ENCODE measurements at regions not wholly inside any gene's neighbourhood (a gene's known extent, or its start where the extent isn't known, plus 50 kb on each side); places are given as distances from the start of the nearest gene placed in this dataset.
"Not testable (repeated sequence)": the region's sequence is repeated elsewhere in the genome, so short reads cannot be mapped to it uniquely, and the experiment has no call there.

DNA sequence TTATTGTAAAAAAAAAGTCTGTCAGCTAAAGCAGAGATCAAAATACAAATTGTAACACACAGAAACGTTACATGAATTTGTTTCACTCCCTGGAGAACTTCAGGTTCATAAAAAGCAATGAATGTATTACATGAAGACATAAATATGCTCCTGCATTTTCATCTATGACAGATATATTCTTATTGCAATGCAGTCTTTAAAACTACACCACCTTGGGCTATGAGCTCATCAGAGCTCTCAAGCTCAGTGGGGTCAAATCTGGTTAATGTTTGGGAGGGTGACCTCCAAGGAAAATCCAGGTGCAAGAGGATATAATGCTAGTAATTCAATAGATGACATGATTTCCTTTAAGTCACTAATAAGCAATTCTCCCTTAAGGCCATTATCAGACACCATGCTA, 606.8 kb downstream of the EPHA3 start:
- no peaks in the 10 kb centered on the region for H3K27me3 ChIP-seq (ENCODE audit: control insufficient read depth in 5 of 5, insufficient read depth in 4 of 5, low read length in 5 of 5)
- no peaks in the 10 kb centered on the region for H3K4me1 ChIP-seq (ENCODE audit: control insufficient read depth in 5 of 5, insufficient read depth in 5 of 5, low read length in 5 of 5)
- H3K9ac ChIP-seq (ENCODE audit: low read length in 5 of 5), result no peak overlapping the region
- peaks cover 0 to 4% (median 0%) of the 10 kb centered on the region in 5 donors for H3K9me3 ChIP-seq (ENCODE audit: control insufficient read depth in 5 of 5, low read length in 5 of 5)
- H3K36me3 ChIP-seq (ENCODE audit: control insufficient read depth in 5 of 5, insufficient read depth in 5 of 5, low read length in 5 of 5), result no peaks in the 10 kb centered on the region
- H3K27ac ChIP-seq (ENCODE audit: low read depth, low read length), result no peak overlapping the region
- H3K4me3 ChIP-seq (ENCODE audit: low read depth in 1 of 5, low read length in 5 of 5), result no peak overlapping the region

DNA sequence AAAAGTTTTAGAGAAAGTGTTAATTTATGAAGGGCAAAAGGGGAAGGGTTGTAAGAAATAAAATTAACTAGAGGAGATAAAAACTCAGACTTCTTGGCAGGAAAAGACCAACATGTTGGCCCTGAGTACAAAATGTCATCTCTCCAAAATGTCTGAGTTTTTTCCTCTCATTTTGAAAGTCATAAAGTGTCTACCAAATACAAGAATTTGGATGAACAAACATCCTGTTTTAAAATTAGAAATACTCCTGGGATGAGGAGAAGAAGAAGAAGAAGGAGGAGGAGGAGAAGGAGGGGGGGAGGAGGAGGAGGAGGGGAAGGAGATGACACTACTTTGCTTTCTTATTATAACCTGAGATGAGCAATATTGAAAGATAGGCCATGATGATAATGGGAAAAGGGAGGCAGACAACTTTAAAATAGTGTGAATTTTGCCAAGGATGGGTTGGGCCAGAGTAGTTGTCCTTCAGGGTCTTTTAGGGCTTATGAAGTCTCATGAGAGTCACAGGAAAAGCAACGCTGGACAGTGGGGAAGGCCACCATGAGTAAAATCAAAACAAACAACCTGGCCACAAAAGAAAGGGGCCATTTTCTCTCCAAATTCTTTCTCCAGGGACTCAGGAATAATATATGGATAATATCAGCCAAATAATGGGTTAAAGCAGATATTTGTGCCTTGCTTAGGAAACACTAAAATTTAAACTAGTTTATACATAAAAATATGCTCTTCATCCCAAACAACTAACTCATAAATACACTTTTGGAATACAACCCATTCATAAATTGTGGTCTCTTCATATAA, 632.9 kb downstream of the EPHA3 start:
- Histone ChIP-seq H3K9ac (ENCODE audit: low read length in 5 of 5) (no peak overlapping the region), H3K4me3 (ENCODE audit: low read depth in 1 of 5, low read length in 5 of 5) (no peak overlapping the region), H3K4me1 (ENCODE audit: control insufficient read depth in 5 of 5, insufficient read depth in 5 of 5, low read length in 5 of 5) (no peaks in the 10 kb centered on the region), H3K27me3 (ENCODE audit: control insufficient read depth in 5 of 5, insufficient read depth in 4 of 5, low read length in 5 of 5) (no peaks in the 10 kb centered on the region), H3K9me3 (ENCODE audit: control insufficient read depth in 5 of 5, low read length in 5 of 5) (no peaks in the 10 kb centered on the region), H3K27ac (ENCODE audit: low read depth, low read length) (no peak overlapping the region), H3K36me3 (ENCODE audit: control insufficient read depth in 5 of 5, insufficient read depth in 5 of 5, low read length in 5 of 5) (no peaks in the 10 kb centered on the region)

DNA sequence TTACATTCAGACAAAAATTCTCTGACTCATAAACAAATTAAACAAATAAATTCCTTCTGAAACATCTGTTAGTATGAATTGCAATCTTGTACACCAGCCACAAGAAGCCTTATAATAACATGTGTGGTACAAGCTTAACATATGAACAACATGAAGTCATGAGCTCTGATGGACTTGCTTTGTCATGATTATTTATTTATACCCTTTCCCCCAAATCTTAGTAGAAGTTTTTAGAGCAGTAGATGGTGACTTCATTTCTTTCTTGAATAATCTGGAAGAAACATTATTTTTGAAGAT, 633.4 kb downstream of the EPHA3 start:
- Histone ChIP-seq H3K36me3 (ENCODE audit: control insufficient read depth in 5 of 5, insufficient read depth in 5 of 5, low read length in 5 of 5) (no peaks in the 10 kb centered on the region), H3K4me1 (ENCODE audit: control insufficient read depth in 5 of 5, insufficient read depth in 5 of 5, low read length in 5 of 5) (no peaks in the 10 kb centered on the region), H3K27ac (ENCODE audit: low read depth, low read length) (no peak overlapping the region), H3K27me3 (ENCODE audit: control insufficient read depth in 5 of 5, insufficient read depth in 4 of 5, low read length in 5 of 5) (no peaks in the 10 kb centered on the region), H3K4me3 (ENCODE audit: low read depth in 1 of 5, low read length in 5 of 5) (no peak overlapping the region), H3K9me3 (ENCODE audit: control insufficient read depth in 5 of 5, low read length in 5 of 5) (no peaks in the 10 kb centered on the region), H3K9ac (ENCODE audit: low read length in 5 of 5) (no peak overlapping the region)

DNA sequence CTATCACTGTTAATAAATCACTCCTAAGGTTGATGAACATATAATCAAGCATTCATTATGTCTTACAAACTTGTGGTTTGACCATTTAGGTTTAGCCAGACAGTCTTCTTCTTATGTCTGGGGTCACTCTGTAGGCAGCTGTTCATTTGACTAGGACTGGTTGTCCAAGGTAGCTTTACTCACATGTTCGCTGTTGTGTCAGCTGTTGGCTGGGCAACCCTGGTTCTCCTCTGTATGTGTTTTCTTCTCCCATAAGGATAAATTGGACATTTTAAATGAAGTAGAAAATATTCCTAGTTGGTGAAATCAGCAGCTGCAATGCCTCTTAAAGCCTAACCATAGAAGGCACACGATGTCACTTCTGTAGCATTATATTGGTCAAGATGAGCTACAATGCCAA, 635.1 kb downstream of the EPHA3 start:
- H3K27me3 ChIP-seq (ENCODE audit: control insufficient read depth in 5 of 5, insufficient read depth in 4 of 5, low read length in 5 of 5), result no peaks in the 10 kb centered on the region
- H3K9me3 ChIP-seq (ENCODE audit: control insufficient read depth in 5 of 5, low read length in 5 of 5), result no peaks in the 10 kb centered on the region
- H3K9ac ChIP-seq (ENCODE audit: low read length in 5 of 5), result no peak overlapping the region
- H3K4me1 ChIP-seq (ENCODE audit: control insufficient read depth in 5 of 5, insufficient read depth in 5 of 5, low read length in 5 of 5), result no peaks in the 10 kb centered on the region
- H3K36me3 ChIP-seq (ENCODE audit: control insufficient read depth in 5 of 5, insufficient read depth in 5 of 5, low read length in 5 of 5), result no peaks in the 10 kb centered on the region
- no peak overlapping the region for H3K27ac ChIP-seq (ENCODE audit: low read depth, low read length)
- H3K4me3 ChIP-seq (ENCODE audit: low read depth in 1 of 5, low read length in 5 of 5), result no peak overlapping the region

DNA sequence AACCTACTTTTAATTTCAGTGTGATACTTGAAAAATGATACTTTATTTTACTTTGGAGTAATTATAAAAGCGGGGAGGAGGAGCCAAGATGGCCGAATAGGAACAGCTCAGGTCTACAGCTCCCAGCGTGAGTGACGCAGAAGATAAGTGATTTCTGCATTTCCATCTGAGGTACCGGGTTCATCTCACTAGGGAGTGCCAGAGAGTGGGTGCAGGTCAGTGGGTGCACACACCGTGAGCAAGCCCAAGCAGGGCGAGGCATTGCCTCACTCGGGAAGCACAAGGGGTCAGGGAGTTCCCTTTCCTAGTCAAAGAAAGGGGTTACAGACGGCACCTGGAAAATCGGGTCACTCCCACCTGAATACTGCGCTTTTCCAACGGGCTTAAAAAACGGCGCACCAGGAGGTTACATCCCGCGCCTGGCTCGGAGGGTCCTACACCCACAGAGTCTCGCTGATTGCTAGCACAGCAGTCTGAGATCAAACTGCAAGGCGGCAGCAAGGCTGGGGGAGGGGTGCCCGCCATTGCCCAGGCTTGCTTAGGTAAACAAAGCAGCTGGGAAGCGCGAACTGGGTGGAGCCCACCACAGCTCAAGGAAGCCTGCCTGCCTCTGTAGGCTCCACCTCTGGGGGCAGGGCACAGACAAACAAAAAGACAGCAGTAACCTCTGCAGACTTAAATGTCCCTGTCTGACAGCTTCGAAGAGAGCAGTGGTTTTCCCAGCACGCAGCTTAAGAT, 640.3 kb downstream of the EPHA3 start:
- H3K9me3 ChIP-seq (ENCODE audit: control insufficient read depth in 5 of 5, low read length in 5 of 5); H3K27me3 ChIP-seq (ENCODE audit: control insufficient read depth in 5 of 5, insufficient read depth in 4 of 5, low read length in 5 of 5); H3K4me1 ChIP-seq (ENCODE audit: control insufficient read depth in 5 of 5, insufficient read depth in 5 of 5, low read length in 5 of 5); H3K36me3 ChIP-seq (ENCODE audit: control insufficient read depth in 5 of 5, insufficient read depth in 5 of 5, low read length in 5 of 5); H3K27ac ChIP-seq (ENCODE audit: low read depth, low read length); H3K9ac ChIP-seq (ENCODE audit: low read length in 5 of 5); H3K4me3 ChIP-seq (ENCODE audit: low read depth in 1 of 5, low read length in 5 of 5): not testable (repeated sequence)

DNA sequence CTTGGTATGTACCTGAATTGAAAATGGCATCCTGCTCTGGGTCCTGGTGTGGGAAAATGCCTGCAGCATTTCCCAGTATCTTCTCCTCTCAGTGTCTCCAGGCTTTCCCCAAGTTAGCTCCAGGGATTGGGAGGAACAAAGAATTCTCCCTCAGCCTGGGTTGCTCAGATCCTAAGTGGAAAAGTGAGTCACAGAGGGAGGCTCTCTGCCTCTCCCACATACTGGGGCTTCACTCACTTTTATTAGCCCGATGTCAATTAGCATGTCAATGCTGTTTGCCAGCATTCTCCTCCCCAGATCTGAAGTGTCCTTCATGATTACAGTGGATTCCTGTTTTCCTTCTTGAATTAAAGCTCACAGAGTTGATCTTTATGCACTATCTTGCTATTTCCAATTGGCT, 655.0 kb downstream of the EPHA3 start:
- H3K27ac ChIP-seq (ENCODE audit: low read depth, low read length), result no peak overlapping the region
- no peak overlapping the region for H3K4me3 ChIP-seq (ENCODE audit: low read depth in 1 of 5, low read length in 5 of 5)
- no peak overlapping the region for H3K9ac ChIP-seq (ENCODE audit: low read length in 5 of 5)
- H3K9me3 ChIP-seq (ENCODE audit: control insufficient read depth in 5 of 5, low read length in 5 of 5), result peaks cover 0 to 12% (median 2%) of the 10 kb centered on the region in 5 donors
- H3K36me3 ChIP-seq (ENCODE audit: control insufficient read depth in 5 of 5, insufficient read depth in 5 of 5, low read length in 5 of 5), result no peaks in the 10 kb centered on the region
- no peaks in the 10 kb centered on the region for H3K4me1 ChIP-seq (ENCODE audit: control insufficient read depth in 5 of 5, insufficient read depth in 5 of 5, low read length in 5 of 5)
- H3K27me3 ChIP-seq (ENCODE audit: control insufficient read depth in 5 of 5, insufficient read depth in 4 of 5, low read length in 5 of 5), result no peaks in the 10 kb centered on the region

DNA sequence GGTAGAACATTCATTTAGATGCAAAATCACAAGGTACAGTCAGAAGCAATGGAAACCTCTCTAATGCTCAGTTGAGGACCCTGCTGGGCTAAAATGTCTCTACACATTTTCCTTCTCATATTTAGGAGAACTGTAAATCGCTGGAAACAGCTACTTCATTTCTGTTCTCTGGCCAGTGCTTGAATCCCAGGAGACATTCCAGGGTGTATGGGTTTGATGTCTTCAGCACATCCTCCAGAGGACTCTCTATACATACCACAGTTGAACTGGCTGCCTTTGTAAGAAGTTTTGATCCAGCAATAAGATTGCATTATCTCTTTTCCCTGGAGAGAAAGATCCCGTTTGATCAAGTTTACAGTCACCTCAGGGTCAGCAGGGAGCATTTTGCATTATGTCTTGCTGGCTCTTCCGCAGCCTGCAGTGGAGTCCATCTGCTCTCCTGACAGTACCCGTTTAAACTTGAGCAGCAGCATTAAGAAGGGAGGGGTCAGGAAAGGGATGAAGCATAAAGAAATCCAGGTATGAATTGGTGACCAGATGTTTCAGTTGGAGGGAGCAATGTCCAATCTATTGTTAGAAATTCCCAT, 676.0 kb downstream of the EPHA3 start:
- H3K4me1 ChIP-seq (ENCODE audit: control insufficient read depth in 5 of 5, insufficient read depth in 5 of 5, low read length in 5 of 5), result no peaks in the 10 kb centered on the region
- H3K27me3 ChIP-seq (ENCODE audit: control insufficient read depth in 5 of 5, insufficient read depth in 4 of 5, low read length in 5 of 5), result no peaks in the 10 kb centered on the region
- H3K27ac ChIP-seq (ENCODE audit: low read depth, low read length), result no peak overlapping the region
- no peak overlapping the region for H3K9ac ChIP-seq (ENCODE audit: low read length in 5 of 5)
- no peaks in the 10 kb centered on the region for H3K36me3 ChIP-seq (ENCODE audit: control insufficient read depth in 5 of 5, insufficient read depth in 5 of 5, low read length in 5 of 5)
- no peaks in the 10 kb centered on the region for H3K9me3 ChIP-seq (ENCODE audit: control insufficient read depth in 5 of 5, low read length in 5 of 5)
- no peak overlapping the region for H3K4me3 ChIP-seq (ENCODE audit: low read depth in 1 of 5, low read length in 5 of 5)

DNA sequence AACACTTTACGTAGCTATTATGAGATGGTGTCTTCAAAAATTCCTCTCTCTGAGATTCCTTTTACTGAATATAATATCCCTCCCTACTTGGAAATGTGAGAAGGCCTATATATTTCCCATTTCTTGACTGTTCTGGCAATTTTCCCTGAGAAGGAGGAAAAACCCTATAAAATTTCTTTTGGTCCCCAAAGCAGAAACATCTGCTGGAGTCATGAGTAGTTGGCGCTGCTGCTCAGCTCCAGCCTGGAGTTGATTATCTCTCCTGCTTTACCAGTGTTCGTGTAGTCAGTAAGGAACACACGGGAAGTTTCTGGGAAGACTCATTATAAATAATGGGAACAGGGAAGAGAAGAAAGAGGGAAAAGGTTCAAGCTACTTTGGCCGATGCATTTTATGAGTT, 680.1 kb downstream of the EPHA3 start:
- H3K27ac ChIP-seq (ENCODE audit: low read depth, low read length), result no peak overlapping the region
- H3K27me3 ChIP-seq (ENCODE audit: control insufficient read depth in 5 of 5, insufficient read depth in 4 of 5, low read length in 5 of 5), result no peaks in the 10 kb centered on the region
- no peaks in the 10 kb centered on the region for H3K36me3 ChIP-seq (ENCODE audit: control insufficient read depth in 5 of 5, insufficient read depth in 5 of 5, low read length in 5 of 5)
- no peaks in the 10 kb centered on the region for H3K9me3 ChIP-seq (ENCODE audit: control insufficient read depth in 5 of 5, low read length in 5 of 5)
- no peak overlapping the region for H3K9ac ChIP-seq (ENCODE audit: low read length in 5 of 5)
- H3K4me3 ChIP-seq (ENCODE audit: low read depth in 1 of 5, low read length in 5 of 5), result no peak overlapping the region
- no peaks in the 10 kb centered on the region for H3K4me1 ChIP-seq (ENCODE audit: control insufficient read depth in 5 of 5, insufficient read depth in 5 of 5, low read length in 5 of 5)

DNA sequence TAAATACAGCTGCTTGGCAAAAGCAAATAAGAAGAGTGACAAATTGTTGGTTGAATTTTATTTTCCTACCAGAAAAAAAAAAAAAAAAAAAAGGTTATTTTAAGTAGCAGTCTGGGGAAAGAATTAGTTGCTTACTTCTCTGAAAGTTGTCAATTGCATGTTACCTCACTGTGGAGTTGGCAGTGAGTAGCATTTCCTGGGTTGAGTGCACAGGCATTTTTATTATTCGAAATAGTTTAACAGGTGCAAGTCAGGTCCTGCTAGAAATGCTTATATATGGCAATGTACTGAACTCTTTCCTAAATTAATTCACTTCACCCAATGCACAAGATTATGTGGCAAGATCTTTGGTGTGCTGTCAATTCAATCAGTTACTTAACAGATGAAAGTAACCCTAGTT, 680.6 kb downstream of the EPHA3 start:
- Histone ChIP-seq H3K4me3 (ENCODE audit: low read depth in 1 of 5, low read length in 5 of 5) (no peak overlapping the region), H3K36me3 (ENCODE audit: control insufficient read depth in 5 of 5, insufficient read depth in 5 of 5, low read length in 5 of 5) (no peaks in the 10 kb centered on the region), H3K4me1 (ENCODE audit: control insufficient read depth in 5 of 5, insufficient read depth in 5 of 5, low read length in 5 of 5) (no peaks in the 10 kb centered on the region), H3K27ac (ENCODE audit: low read depth, low read length) (no peak overlapping the region), H3K9ac (ENCODE audit: low read length in 5 of 5) (no peak overlapping the region), H3K27me3 (ENCODE audit: control insufficient read depth in 5 of 5, insufficient read depth in 4 of 5, low read length in 5 of 5) (no peaks in the 10 kb centered on the region), H3K9me3 (ENCODE audit: control insufficient read depth in 5 of 5, low read length in 5 of 5) (no peaks in the 10 kb centered on the region)

DNA sequence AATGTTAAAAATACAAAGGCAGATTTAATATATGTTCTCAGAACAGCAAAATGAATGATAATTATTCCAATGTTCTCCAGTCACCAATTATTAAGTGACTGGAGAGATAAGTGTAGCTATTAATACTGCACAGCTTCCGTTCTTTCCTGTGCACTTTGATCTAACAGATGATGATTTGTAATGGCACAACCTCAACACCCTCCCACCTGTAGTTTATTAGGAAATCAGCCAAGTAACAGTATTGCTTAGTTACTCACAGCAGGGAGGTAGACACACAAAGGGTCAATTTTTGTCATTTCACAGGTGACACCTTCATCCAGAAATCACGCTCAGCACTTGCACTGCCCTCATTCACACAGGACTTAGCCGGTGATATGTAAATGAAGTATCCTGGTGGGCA, 688.1 kb downstream of the EPHA3 start:
- Histone ChIP-seq H3K9me3 (ENCODE audit: control insufficient read depth in 5 of 5, low read length in 5 of 5) (no peaks in the 10 kb centered on the region), H3K27me3 (ENCODE audit: control insufficient read depth in 5 of 5, insufficient read depth in 4 of 5, low read length in 5 of 5) (no peaks in the 10 kb centered on the region), H3K4me3 (ENCODE audit: low read depth in 1 of 5, low read length in 5 of 5) (no peak overlapping the region), H3K36me3 (ENCODE audit: control insufficient read depth in 5 of 5, insufficient read depth in 5 of 5, low read length in 5 of 5) (no peaks in the 10 kb centered on the region), H3K9ac (ENCODE audit: low read length in 5 of 5) (no peak overlapping the region), H3K27ac (ENCODE audit: low read depth, low read length) (no peak overlapping the region), H3K4me1 (ENCODE audit: control insufficient read depth in 5 of 5, insufficient read depth in 5 of 5, low read length in 5 of 5) (no peaks in the 10 kb centered on the region)
